ENCODE measurements at regions not wholly inside any gene's neighbourhood (a gene's known extent, or its start where the extent isn't known, plus 50 kb on each side); places are given as distances from the start of the nearest gene placed in this dataset.
"Not testable (repeated sequence)": the region's sequence is repeated elsewhere in the genome, so short reads cannot be mapped to it uniquely, and the experiment has no call there.

GRCh38 chr10:38430242-38430641 lies 336.1 kb downstream of the ZNF37A start:
- TF ChIP-seq, protein P1, sequence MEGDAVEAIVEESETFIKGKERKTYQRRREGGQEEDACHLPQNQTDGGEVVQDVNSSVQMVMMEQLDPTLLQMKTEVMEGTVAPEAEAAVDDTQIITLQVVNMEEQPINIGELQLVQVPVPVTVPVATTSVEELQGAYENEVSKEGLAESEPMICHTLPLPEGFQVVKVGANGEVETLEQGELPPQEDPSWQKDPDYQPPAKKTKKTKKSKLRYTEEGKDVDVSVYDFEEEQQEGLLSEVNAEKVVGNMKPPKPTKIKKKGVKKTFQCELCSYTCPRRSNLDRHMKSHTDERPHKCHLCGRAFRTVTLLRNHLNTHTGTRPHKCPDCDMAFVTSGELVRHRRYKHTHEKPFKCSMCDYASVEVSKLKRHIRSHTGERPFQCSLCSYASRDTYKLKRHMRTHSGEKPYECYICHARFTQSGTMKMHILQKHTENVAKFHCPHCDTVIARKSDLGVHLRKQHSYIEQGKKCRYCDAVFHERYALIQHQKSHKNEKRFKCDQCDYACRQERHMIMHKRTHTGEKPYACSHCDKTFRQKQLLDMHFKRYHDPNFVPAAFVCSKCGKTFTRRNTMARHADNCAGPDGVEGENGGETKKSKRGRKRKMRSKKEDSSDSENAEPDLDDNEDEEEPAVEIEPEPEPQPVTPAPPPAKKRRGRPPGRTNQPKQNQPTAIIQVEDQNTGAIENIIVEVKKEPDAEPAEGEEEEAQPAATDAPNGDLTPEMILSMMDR (IDR thresholded peaks at IDR 0.05): not testable (repeated sequence)
- not testable (repeated sequence) for TF ChIP-seq EP300 (IDR thresholded peaks at IDR 0.05; ENCODE audit: low read depth); POLR2AphosphoS5 (IDR thresholded peaks at IDR 0.05); POLR2A (IDR thresholded peaks at IDR 0.05)
